WTC11 (cell line): ENCODE measurements at regions not wholly inside any gene's neighbourhood (a gene's known extent, or its start where the extent isn't known, plus 50 kb on each side); places are given as distances from the start of the nearest gene placed in this dataset.

ENCODE experiments used
- ATF3 ChIP-seq: sonication (generic); formaldehyde crosslinking; conservative IDR thresholded peaks from 2 replicates; pipeline ENCODE4 v1.8.1; 2022; ENCODE audit warnings: mild to moderate bottlenecking, missing genetic modification reagents
- CBFB ChIP-seq: sonication (generic); formaldehyde crosslinking; IDR thresholded peaks from 2 replicates; pipeline ENCODE4 v1.8.1; 2022; ENCODE audit warnings: mild to moderate bottlenecking, low read depth, missing genetic modification reagents
- CTCF ChIP-seq: fragments of 200-600 bp; IDR thresholded peaks from 2 replicates; pipeline ENCODE4 v1.8.0; 2022; ENCODE audit warnings: antibody characterized with exemption
- FOXJ3 ChIP-seq: sonication (generic); formaldehyde crosslinking; IDR thresholded peaks from 2 replicates; pipeline ENCODE4 v1.9.0; 2021; ENCODE audit warnings: missing genetic modification reagents, mild to moderate bottlenecking, borderline replicate concordance
- HMGXB4 ChIP-seq: sonication (generic); formaldehyde crosslinking; IDR thresholded peaks from 2 replicates; pipeline ENCODE4 v1.8.1; 2023; ENCODE audit warnings: mild to moderate bottlenecking, moderate library complexity, missing genetic modification reagents
- IRF2 ChIP-seq: sonication (generic); formaldehyde crosslinking; IDR thresholded peaks from 2 replicates; pipeline ENCODE4 v1.8.0; 2022; ENCODE audit warnings: low read depth, missing genetic modification reagents, borderline replicate concordance
- JUN ChIP-seq: sonication (generic); formaldehyde crosslinking; IDR thresholded peaks from 2 replicates; pipeline ENCODE4 v1.8.0; 2023; ENCODE audit warnings: mild to moderate bottlenecking, missing genetic modification reagents
- MAX ChIP-seq: sonication (generic); formaldehyde crosslinking; IDR thresholded peaks from 2 replicates; pipeline ENCODE4 v1.8.0; 2022; ENCODE audit warnings: mild to moderate bottlenecking, missing genetic modification reagents
- NR3C1 ChIP-seq: sonication (generic); formaldehyde crosslinking; conservative IDR thresholded peaks from 2 replicates; pipeline ENCODE4 v1.8.1; 2023; ENCODE audit warnings: low read depth, mild to moderate bottlenecking, missing genetic modification reagents
- ZNF263 ChIP-seq: sonication (generic); formaldehyde crosslinking; IDR thresholded peaks from 2 replicates; pipeline ENCODE4 v1.8.1; 2022; ENCODE audit warnings: low read depth, mild to moderate bottlenecking, moderate library complexity, missing genetic modification reagents
- TF ChIP-seq, protein P1 (sequence below): sonication (generic); formaldehyde crosslinking; IDR thresholded peaks from 2 replicates; pipeline ENCODE4 v1.8.1; 2023; ENCODE audit warnings: mild to moderate bottlenecking, missing genetic modification reagents

- TF ChIP-seq CTCF (no peak), CBFB (CRISPR knock-in tag) (no peak), HMGXB4 (CRISPR knock-in tag) (no peak), IRF2 (CRISPR knock-in tag) (no peak), JUN (no peak), FOXJ3 (CRISPR knock-in tag) (no peak), MAX (no peak), NR3C1 (CRISPR knock-in tag) (no peak), ATF3 (CRISPR knock-in tag) (no peak), ZNF263 (no peak)
- TF ChIP-seq, protein P1, sequence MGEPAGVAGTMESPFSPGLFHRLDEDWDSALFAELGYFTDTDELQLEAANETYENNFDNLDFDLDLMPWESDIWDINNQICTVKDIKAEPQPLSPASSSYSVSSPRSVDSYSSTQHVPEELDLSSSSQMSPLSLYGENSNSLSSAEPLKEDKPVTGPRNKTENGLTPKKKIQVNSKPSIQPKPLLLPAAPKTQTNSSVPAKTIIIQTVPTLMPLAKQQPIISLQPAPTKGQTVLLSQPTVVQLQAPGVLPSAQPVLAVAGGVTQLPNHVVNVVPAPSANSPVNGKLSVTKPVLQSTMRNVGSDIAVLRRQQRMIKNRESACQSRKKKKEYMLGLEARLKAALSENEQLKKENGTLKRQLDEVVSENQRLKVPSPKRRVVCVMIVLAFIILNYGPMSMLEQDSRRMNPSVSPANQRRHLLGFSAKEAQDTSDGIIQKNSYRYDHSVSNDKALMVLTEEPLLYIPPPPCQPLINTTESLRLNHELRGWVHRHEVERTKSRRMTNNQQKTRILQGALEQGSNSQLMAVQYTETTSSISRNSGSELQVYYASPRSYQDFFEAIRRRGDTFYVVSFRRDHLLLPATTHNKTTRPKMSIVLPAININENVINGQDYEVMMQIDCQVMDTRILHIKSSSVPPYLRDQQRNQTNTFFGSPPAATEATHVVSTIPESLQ (CRISPR knock-in tag): no peak
These were observed 142.0 kb upstream of the KCTD3 start for GRCh38 chr1:215425138-215425537.
